Adipocyte (in vitro differentiated cells): ENCODE measurements at regions not wholly inside any gene's neighbourhood (a gene's known extent, or its start where the extent isn't known, plus 50 kb on each side); places are given as distances from the start of the nearest gene placed in this dataset.

ENCODE experiments used
- DNase-seq: peaks from one replicate; pipeline ENCODE4 v3.0.0-alpha.2; 2015; ENCODE audit warnings: low read depth
- H3K27me3 ChIP-seq: replicated peaks from 2 replicates; pipeline ENCODE4 v1.7.0; 2013; ENCODE audit warnings: mild to moderate bottlenecking, low read length, moderate library complexity; ENCODE audit not compliant: control insufficient read depth, insufficient read depth
- H3K36me3 ChIP-seq: 2 replicates; pipeline ENCODE4 v1.7.0; 2013; ENCODE audit warnings: low read length, mild to moderate bottlenecking, moderate library complexity; ENCODE audit not compliant: control insufficient read depth, insufficient read depth, severe bottlenecking
- H3K4me1 ChIP-seq: 2 replicates; pipeline ENCODE4 v1.7.0; 2013; ENCODE audit warnings: mild to moderate bottlenecking, low read length, moderate library complexity; ENCODE audit not compliant: control insufficient read depth, insufficient read depth
- H3K4me3 ChIP-seq: 2 replicates; pipeline ENCODE4 v1.7.0; 2013; ENCODE audit warnings: mild to moderate bottlenecking, low read length, moderate library complexity
- H3K9ac ChIP-seq: 2 replicates; pipeline ENCODE4 v1.7.0; 2013; ENCODE audit warnings: mild to moderate bottlenecking, low read length, moderate library complexity
- H3K9me3 ChIP-seq: 2 replicates; pipeline ENCODE4 v1.7.0; 2013; ENCODE audit warnings: mild to moderate bottlenecking, low read length, moderate library complexity; ENCODE audit not compliant: control insufficient read depth

GRCh38 chr10:62618054-62618453, 186.5 kb upstream of the ADO start:
- Histone ChIP-seq H3K36me3 (no peaks in the 10 kb centered on the region), H3K9me3 (no peaks in the 10 kb centered on the region), H3K9ac (no peak overlapping the region), H3K4me1 (peaks cover 24% of the 10 kb centered on the region), H3K27me3 (no peaks in the 10 kb centered on the region), H3K4me3 (no peak overlapping the region)
- no peak for DNase-seq

- Histone ChIP-seq H3K36me3 (no peaks in the 10 kb centered on the region), H3K4me1 (peaks cover 17% of the 10 kb centered on the region), H3K27me3 (no peaks in the 10 kb centered on the region), H3K9me3 (no peaks in the 10 kb centered on the region), H3K4me3 (peak overlapping the region; percentile 38), H3K9ac (no peak overlapping the region)
- peak; percentile 24 for DNase-seq
These were observed 185.7 kb upstream of the ADO start for GRCh38 chr10:62618576-62619412.

GRCh38 chr10:62619413-62619738, 185.1 kb upstream of the ADO start:
- Histone ChIP-seq H3K27me3 (no peaks in the 10 kb centered on the region), H3K9me3 (no peaks in the 10 kb centered on the region), H3K4me3 (no peak overlapping the region), H3K36me3 (no peaks in the 10 kb centered on the region), H3K4me1 (peaks cover 17% of the 10 kb centered on the region), H3K9ac (no peak overlapping the region)
- no peak for DNase-seq

GRCh38 chr10:62620491-62620890, 184.0 kb upstream of the ADO start:
- DNase-seq: no peak
- Histone ChIP-seq H3K9me3 (no peaks in the 10 kb centered on the region), H3K4me1 (peaks cover 20% of the 10 kb centered on the region), H3K9ac (no peak overlapping the region), H3K27me3 (no peaks in the 10 kb centered on the region), H3K36me3 (no peaks in the 10 kb centered on the region), H3K4me3 (no peak overlapping the region)

- H3K9ac ChIP-seq: no peak overlapping the region
- H3K4me1 ChIP-seq: peaks cover 34% of the 10 kb centered on the region
- H3K4me3 ChIP-seq: no peak overlapping the region
- no peaks in the 10 kb centered on the region for H3K9me3 ChIP-seq
- DNase-seq: no peak
- no peaks in the 10 kb centered on the region for H3K27me3 ChIP-seq
- no peaks in the 10 kb centered on the region for H3K36me3 ChIP-seq
These were observed 181.3 kb upstream of the ADO start for GRCh38 chr10:62623223-62623622.

GRCh38 chr10:62625484-62625883, 179.0 kb upstream of the ADO start:
- Histone ChIP-seq H3K4me1 (peaks cover 22% of the 10 kb centered on the region), H3K36me3 (no peaks in the 10 kb centered on the region), H3K4me3 (no peak overlapping the region), H3K27me3 (no peaks in the 10 kb centered on the region), H3K9me3 (no peaks in the 10 kb centered on the region), H3K9ac (no peak overlapping the region)
- no peak for DNase-seq

GRCh38 chr10:62626079-62626478, 178.4 kb upstream of the ADO start:
- no peaks in the 10 kb centered on the region for H3K36me3 ChIP-seq
- no peak for DNase-seq
- H3K27me3 ChIP-seq: no peaks in the 10 kb centered on the region
- peak overlapping the region; percentile 10 for H3K4me3 ChIP-seq
- H3K9ac ChIP-seq: no peak overlapping the region
- H3K4me1 ChIP-seq: peaks cover 22% of the 10 kb centered on the region
- no peaks in the 10 kb centered on the region for H3K9me3 ChIP-seq

- peak; percentile 33 for DNase-seq
- H3K9me3 ChIP-seq: no peaks in the 10 kb centered on the region
- no peak overlapping the region for H3K4me3 ChIP-seq
- no peaks in the 10 kb centered on the region for H3K27me3 ChIP-seq
- H3K4me1 ChIP-seq: peaks cover 22% of the 10 kb centered on the region
- H3K36me3 ChIP-seq: no peaks in the 10 kb centered on the region
- H3K9ac ChIP-seq: no peak overlapping the region
These were observed 177.7 kb upstream of the ADO start for GRCh38 chr10:62626817-62627216.

GRCh38 chr10:62627983-62628382, 176.5 kb upstream of the ADO start:
- no peaks in the 10 kb centered on the region for H3K27me3 ChIP-seq
- H3K4me1 ChIP-seq: peaks cover 22% of the 10 kb centered on the region
- no peak overlapping the region for H3K9ac ChIP-seq
- DNase-seq: no peak
- no peaks in the 10 kb centered on the region for H3K36me3 ChIP-seq
- H3K9me3 ChIP-seq: no peaks in the 10 kb centered on the region
- no peak overlapping the region for H3K4me3 ChIP-seq

- DNase-seq: no peak
- Histone ChIP-seq H3K36me3 (no peaks in the 10 kb centered on the region), H3K27me3 (no peaks in the 10 kb centered on the region), H3K9ac (no peak overlapping the region), H3K4me3 (no peak overlapping the region), H3K9me3 (no peaks in the 10 kb centered on the region), H3K4me1 (peaks cover 12% of the 10 kb centered on the region)
These were observed 173.3 kb upstream of the ADO start for GRCh38 chr10:62631241-62631640.

- Histone ChIP-seq H3K27me3 (no peaks in the 10 kb centered on the region), H3K36me3 (no peaks in the 10 kb centered on the region), H3K9ac (no peak overlapping the region), H3K4me3 (no peak overlapping the region), H3K9me3 (no peaks in the 10 kb centered on the region), H3K4me1 (peaks cover 6% of the 10 kb centered on the region)
- DNase-seq: no peak
These were observed 172.3 kb upstream of the ADO start for GRCh38 chr10:62632071-62632809.
